HL-60 (cell line): ENCODE measurements at regions not wholly inside any gene's neighbourhood (a gene's known extent, or its start where the extent isn't known, plus 50 kb on each side); places are given as distances from the start of the nearest gene placed in this dataset.

Experiments
- CTCF ChIP-seq: IDR thresholded peaks from one replicate; pipeline ENCODE4 v1.5.1; 2011; ENCODE audit warnings: low read length, control low read depth, inconsistent platforms; ENCODE audit not compliant: insufficient read depth
- TF ChIP-seq, protein P1 (sequence below): IDR thresholded peaks from 2 replicates; pipeline ENCODE4 v1.6.1; 2012; ENCODE audit warnings: low read depth; ENCODE audit not compliant: insufficient replicate concordance

DNA sequence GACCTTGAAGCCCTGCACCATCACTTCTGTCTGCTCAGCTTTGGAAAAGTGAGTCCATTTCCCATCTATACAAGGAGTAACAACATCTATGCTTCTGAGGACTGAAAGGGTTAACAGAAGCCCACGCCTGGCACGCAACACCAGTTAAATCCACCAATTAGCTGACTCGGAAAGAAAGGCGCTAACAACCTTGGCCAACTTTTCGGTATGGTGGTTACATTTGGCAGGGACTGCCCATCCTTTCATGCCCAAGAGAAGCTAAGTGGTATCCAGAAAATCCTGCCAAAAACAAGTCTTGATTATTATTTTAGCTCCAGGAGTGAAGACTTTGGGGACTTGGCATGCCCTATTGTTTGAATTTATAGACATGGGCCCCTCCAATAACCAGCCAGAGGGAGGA is 202.3 kb upstream of the RPL38 start:
- TF ChIP-seq, protein P1, sequence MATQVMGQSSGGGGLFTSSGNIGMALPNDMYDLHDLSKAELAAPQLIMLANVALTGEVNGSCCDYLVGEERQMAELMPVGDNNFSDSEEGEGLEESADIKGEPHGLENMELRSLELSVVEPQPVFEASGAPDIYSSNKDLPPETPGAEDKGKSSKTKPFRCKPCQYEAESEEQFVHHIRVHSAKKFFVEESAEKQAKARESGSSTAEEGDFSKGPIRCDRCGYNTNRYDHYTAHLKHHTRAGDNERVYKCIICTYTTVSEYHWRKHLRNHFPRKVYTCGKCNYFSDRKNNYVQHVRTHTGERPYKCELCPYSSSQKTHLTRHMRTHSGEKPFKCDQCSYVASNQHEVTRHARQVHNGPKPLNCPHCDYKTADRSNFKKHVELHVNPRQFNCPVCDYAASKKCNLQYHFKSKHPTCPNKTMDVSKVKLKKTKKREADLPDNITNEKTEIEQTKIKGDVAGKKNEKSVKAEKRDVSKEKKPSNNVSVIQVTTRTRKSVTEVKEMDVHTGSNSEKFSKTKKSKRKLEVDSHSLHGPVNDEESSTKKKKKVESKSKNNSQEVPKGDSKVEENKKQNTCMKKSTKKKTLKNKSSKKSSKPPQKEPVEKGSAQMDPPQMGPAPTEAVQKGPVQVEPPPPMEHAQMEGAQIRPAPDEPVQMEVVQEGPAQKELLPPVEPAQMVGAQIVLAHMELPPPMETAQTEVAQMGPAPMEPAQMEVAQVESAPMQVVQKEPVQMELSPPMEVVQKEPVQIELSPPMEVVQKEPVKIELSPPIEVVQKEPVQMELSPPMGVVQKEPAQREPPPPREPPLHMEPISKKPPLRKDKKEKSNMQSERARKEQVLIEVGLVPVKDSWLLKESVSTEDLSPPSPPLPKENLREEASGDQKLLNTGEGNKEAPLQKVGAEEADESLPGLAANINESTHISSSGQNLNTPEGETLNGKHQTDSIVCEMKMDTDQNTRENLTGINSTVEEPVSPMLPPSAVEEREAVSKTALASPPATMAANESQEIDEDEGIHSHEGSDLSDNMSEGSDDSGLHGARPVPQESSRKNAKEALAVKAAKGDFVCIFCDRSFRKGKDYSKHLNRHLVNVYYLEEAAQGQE, result no peak
- no peak for TF ChIP-seq CTCF
